GM21717 (cell line): ENCODE measurements at regions not wholly inside any gene's neighbourhood (a gene's known extent, or its start where the extent isn't known, plus 50 kb on each side); places are given as distances from the start of the nearest gene placed in this dataset.
"Not testable (repeated sequence)": the region's sequence is repeated elsewhere in the genome, so short reads cannot be mapped to it uniquely, and the experiment has no call there.

Experiments
- ATAC-seq: cut with Tn5 transposase; IDR thresholded peaks from one replicate; pipeline ENCODE4 v1.9.1; 2021; ENCODE audit warnings: mild to moderate bottlenecking, moderate library complexity; ENCODE audit not compliant: unreplicated experiment

DNA sequence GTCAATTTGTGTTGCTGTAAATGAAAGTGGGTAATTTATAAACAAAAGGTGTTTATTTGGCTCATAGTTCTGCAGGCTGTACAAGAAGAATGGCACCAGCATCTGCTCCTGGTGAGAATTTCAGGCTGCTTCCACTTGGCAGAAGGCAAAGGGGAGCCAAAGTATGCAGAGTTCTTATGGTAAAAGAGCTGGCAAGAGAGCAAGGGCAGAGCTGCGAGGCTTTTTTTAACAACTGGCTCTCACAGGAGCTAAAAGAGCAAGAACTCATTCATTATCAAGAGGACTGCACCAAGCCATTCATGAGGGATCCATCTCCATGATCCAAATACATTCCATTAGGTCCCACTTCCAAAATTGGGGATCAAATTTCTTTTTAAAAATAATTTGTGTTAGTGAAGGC, 1712.7 kb downstream of the SLITRK5 start:
- ATAC-seq: no peak

DNA sequence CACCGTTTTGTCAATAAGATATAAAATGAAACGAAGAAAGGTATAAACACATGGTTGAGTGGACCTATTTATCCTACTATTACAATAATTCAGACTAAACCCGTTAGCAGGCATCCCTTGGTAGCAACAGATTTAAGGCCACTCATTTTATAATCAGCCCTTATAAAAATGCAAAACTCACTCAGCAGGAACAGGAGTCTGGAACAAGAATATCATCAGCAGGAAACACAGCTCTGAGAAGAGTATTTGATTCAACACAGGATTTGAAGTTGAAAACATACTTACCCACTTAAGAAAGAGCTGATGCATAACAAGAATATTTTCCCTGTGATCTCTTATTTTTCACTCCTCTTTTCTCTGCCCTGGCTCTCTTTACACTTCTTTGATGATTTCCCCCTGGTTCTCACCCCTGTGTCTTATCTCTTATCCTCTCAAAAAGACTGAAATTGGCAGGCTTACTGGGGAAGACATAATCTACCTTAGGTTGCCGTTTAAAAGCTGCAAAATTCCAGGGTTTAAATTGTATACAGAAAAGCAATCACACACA, 1722.7 kb downstream of the SLITRK5 start:
- ATAC-seq: no peak

DNA sequence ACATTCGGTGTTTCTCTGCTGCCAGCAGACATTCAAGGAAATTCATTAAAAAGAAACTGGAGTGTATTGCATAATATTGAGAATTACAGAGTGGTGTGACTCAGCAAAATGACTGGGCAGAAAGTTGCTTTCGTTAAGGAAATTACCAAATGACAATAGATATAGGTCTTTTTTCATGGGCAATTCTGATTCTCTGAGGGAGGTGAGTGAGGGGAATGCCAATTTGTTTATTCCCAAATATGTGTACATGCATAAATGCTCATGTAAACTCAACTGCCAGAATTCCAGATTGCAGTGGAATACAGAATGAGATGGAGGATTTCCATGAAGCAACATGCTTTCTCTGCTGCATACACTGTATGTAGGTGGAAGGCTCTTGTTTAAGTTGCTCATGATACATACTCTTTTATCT, 1730.1 kb downstream of the SLITRK5 start:
- ATAC-seq: no peak

GRCh38 chr13:89402211-89402610, 1731.0 kb downstream of the SLITRK5 start:
- ATAC-seq: no peak

GRCh38 chr13:89406096-89406495, 1734.9 kb downstream of the SLITRK5 start:
- ATAC-seq: not testable (repeated sequence)

GRCh38 chr13:89407357-89407756, 1736.2 kb downstream of the SLITRK5 start:
- ATAC-seq: no peak

DNA sequence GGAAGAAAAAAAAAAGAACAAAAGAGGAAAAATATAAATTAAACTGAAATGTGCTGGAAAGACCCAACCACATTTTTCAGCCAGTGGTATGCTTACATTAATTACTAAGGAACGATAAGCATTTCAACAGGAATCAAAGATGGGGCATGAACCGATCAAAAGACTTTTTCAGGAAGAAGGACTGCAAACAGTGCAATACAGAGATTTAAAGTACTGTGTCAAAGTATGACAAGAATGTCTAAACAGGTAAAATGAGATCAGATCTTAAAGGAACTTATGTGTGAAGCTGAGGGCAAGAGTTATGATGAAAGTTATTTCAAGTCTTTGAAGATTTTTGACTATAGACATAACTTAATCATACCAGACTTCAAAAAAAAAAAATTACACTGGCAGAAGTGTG, 1761.8 kb downstream of the SLITRK5 start:
- ATAC-seq: no peak

DNA sequence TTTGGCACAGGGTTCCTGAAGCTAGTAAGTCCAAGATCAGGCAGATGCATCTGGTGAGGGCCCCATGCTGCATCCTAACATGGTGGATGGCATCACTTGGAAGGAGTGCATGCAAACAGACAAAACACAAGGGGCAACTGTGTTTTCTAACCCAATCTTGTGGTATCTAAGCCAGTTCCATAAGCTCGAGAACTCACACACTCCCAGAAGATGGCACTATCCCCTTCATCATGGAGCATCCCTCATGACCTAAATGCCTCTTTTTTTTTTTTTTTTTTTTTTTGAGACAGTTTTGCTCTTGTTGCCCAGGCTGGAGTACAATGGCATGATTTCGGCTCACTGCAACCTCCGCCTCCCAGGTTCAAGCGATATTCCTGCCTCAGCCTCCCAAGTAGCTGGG, 1763.5 kb downstream of the SLITRK5 start:
- ATAC-seq: not testable (repeated sequence)

GRCh38 chr13:89454681-89455080, 1783.5 kb downstream of the SLITRK5 start:
- ATAC-seq: no peak

GRCh38 chr13:89455225-89455624, 1784.1 kb downstream of the SLITRK5 start:
- no peak for ATAC-seq

GRCh38 chr13:89455741-89456140, 1784.6 kb downstream of the SLITRK5 start:
- no peak for ATAC-seq

DNA sequence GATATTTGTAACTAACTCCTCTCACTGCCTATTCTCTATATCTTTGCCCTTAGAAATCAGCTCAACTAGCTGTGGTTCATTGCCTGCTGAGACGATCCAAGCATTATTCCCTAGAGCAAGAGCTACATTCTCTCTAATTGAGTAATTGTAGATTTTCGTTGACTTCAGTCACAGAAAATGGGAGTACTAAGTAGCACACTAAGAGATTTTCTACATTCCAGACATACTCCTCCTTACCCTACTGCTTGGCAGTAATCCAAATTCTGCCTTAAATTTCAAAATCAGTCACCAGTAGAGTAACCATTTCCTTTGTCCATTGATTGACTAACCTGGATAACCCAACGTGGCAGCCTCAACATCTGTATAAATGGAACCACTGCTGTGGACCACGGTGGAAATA, 1786.8 kb downstream of the SLITRK5 start:
- ATAC-seq: no peak

- ATAC-seq: no peak
Observed at GRCh38 chr13:89458456-89458855, 1787.3 kb downstream of the SLITRK5 start.

GRCh38 chr13:89460895-89461294, 1789.7 kb downstream of the SLITRK5 start:
- ATAC-seq: not testable (repeated sequence)

DNA sequence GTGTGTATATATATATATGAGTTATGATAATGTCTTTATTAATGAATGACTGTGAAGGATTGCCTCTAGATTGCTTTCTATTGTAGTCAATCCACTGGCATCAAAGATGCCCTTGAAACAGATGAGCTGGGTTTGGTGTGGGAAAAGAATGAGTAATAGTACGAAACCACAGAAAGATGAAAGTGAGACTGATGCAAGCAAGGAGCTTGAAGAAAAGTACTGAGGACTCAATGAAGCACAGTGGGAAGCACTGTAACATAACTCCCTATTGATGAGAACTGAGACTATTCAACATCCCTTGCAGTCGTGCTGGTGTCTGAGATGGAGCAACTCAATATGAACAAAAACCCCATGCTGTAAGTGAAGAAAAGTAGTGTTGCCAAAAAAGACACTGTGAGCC, 1794.2 kb downstream of the SLITRK5 start:
- peak; percentile 91 for ATAC-seq

DNA sequence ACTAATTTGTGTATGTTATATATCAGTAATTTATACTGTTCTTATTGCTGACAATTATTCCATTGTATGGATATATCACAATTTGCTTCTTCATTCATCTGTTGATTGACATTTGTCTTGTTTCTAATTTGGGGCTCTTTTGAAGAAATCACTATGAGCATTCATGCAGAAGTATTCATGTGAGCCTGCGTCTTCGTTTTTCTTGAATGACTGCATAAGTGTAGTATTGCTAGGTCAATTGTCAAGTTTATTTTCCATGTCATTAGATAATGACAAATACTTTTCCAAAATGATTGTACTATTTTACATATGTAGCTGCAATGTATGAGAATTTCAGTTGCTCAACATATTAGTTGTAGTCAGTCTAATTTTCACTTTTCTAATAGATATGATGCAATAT, 1796.9 kb downstream of the SLITRK5 start:
- ATAC-seq: no peak

DNA sequence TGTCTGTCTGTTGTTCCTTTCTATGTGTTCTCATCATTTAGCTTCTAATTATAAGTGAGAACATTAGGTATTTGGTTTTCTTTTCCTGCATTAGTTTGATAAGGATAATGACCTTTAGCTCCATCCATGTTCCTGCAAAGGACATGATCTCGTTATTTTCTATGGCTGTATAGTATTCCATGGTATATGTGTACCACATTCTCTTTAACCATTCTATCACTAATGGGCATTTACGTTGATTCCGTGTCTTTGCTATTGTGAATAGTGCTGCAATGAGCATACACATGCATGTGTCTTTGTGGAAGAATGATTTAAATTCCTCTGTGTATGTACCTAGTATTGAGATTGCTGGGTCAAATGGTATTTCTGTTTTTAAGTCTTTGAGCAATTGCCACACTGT, 1799.7 kb downstream of the SLITRK5 start:
- ATAC-seq: no peak

GRCh38 chr13:89474432-89474831, 1803.3 kb downstream of the SLITRK5 start:
- ATAC-seq: no peak

GRCh38 chr13:89486065-89486464, 1814.9 kb downstream of the SLITRK5 start:
- ATAC-seq: no peak

GRCh38 chr13:89486709-89487108, 1815.5 kb downstream of the SLITRK5 start:
- ATAC-seq: no peak

DNA sequence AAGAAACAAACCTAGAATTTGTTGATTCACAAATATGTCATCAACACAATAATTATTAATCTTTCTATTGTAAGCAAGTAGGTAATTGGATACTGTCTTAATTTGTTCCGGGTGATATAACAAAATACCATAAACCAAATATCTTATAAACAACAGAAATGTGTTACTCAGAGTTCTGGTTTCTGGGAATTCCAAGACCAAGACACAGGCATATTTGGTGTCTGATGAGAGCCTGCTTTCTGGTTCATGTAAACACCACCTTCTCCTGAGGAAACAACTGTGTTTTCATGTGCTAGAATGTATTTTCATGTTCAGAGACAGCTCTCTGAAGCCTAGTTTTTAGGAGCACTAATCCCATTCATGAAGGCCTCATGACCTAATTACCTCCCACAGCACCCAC, 1819.5 kb downstream of the SLITRK5 start:
- no peak for ATAC-seq

DNA sequence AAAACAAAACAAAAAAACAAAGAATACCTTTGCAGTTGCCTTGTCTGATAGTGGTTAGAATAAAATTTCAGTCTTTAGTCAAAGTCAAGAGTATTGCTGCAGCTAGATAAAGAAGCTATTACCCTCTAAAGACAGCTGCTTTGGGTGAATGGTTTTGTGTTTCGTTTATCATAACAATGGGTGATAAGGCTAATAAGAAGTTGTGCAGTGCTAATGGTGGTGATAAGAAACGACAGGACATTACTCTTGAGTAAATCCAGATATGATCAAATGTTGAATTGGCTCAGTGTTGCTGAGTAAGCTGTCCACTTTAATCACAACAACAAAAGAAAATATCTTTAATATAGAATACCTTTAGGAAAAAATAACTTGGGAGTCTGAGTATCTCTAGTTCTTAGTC, 1825.3 kb downstream of the SLITRK5 start:
- no peak for ATAC-seq

- ATAC-seq: no peak
Observed at GRCh38 chr13:89497658-89498057, 1826.5 kb downstream of the SLITRK5 start.
